ENCODE measurements at regions not wholly inside any gene's neighbourhood (a gene's known extent, or its start where the extent isn't known, plus 50 kb on each side); places are given as distances from the start of the nearest gene placed in this dataset.

DNA sequence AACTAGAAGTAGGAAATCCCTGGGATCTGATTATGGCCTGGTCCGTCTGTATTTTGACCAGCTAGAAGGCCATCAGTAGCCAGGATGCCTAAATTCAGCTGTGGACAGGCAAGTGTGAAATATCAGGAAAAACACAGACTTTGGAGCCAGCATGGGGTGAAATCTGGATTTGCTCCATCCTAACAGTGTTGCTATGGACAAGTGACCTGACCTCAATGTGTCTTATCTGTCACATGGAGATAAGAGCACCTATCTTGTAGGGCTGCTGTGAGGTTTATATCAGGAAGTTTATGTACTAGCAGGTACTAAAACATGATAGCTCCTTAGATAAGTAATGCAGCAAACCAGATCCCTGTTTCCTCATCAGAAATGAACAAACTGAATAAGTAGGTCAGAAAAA is 460.4 kb downstream of the STK39 start (continued):
- no peak for TF ChIP-seq POLR2AphosphoS5 (IDR thresholded peaks at IDR 0.05; ENCODE audit: low read depth, low read length)
- TF ChIP-seq, protein P1, sequence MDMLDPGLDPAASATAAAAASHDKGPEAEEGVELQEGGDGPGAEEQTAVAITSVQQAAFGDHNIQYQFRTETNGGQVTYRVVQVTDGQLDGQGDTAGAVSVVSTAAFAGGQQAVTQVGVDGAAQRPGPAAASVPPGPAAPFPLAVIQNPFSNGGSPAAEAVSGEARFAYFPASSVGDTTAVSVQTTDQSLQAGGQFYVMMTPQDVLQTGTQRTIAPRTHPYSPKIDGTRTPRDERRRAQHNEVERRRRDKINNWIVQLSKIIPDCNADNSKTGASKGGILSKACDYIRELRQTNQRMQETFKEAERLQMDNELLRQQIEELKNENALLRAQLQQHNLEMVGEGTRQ (IDR thresholded peaks at IDR 0.05; ENCODE audit: low read length), result no peak
- no peak for TF ChIP-seq MAFK (IDR thresholded peaks at IDR 0.05; ENCODE audit: low read depth, low read length)
- TF ChIP-seq RFX5 (IDR thresholded peaks at IDR 0.05; ENCODE audit: borderline replicate concordance, low read depth, low read length), result no peak
- no peak for TF ChIP-seq RBBP5 (IDR thresholded peaks at IDR 0.05; ENCODE audit: borderline replicate concordance, low read depth, low read length)
- no peak for TF ChIP-seq TEAD4 (IDR thresholded peaks at IDR 0.05; ENCODE audit: low read depth, low read length)
